ENCODE measurements at regions not wholly inside any gene's neighbourhood (a gene's known extent, or its start where the extent isn't known, plus 50 kb on each side); places are given as distances from the start of the nearest gene placed in this dataset.

DNA sequence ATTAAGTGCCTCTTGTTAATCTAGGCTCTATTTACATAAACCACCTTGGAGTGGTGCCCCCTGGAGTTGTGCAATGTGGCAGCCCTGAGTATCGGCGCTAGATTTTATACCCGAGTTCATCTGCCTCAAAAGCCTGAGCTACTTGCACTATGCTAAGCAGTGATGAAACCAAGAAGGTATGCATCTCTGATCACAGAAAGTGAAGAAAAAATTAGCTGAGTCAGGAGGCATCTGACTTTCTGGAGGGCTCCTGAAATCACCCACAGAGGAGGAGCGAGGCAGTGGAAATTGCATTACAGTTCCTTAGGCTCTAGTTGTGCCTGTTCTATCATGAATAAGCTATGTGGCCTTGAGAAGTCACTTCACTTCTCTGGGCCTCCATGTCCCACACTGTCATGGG lies 80.3 kb upstream of the PSMD7 start:
- TF ChIP-seq, protein P1, sequence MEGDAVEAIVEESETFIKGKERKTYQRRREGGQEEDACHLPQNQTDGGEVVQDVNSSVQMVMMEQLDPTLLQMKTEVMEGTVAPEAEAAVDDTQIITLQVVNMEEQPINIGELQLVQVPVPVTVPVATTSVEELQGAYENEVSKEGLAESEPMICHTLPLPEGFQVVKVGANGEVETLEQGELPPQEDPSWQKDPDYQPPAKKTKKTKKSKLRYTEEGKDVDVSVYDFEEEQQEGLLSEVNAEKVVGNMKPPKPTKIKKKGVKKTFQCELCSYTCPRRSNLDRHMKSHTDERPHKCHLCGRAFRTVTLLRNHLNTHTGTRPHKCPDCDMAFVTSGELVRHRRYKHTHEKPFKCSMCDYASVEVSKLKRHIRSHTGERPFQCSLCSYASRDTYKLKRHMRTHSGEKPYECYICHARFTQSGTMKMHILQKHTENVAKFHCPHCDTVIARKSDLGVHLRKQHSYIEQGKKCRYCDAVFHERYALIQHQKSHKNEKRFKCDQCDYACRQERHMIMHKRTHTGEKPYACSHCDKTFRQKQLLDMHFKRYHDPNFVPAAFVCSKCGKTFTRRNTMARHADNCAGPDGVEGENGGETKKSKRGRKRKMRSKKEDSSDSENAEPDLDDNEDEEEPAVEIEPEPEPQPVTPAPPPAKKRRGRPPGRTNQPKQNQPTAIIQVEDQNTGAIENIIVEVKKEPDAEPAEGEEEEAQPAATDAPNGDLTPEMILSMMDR (conservative IDR thresholded peaks at IDR 0.05 in 1 of 2, IDR thresholded peaks at IDR 0.05 in 1 of 2; ENCODE audit: extremely low read depth in 1 of 2, insufficient read depth in 1 of 2, low read depth in 1 of 2, low read length in 2 of 2): no peak
- no peak for TF ChIP-seq EZH2 (IDR thresholded peaks at IDR 0.05; ENCODE audit: borderline replicate concordance, low read length)

All from mammary epithelial cell (primary cell).